K562 (cell line): ENCODE measurements at regions not wholly inside any gene's neighbourhood (a gene's known extent, or its start where the extent isn't known, plus 50 kb on each side); places are given as distances from the start of the nearest gene placed in this dataset.

Source experiments
- FOS ChIP-seq: IDR thresholded peaks from 3 replicates; pipeline ENCODE4 v1.6.1; 2011; ENCODE audit not compliant: insufficient read length; ENCODE audit errors: extremely low read depth
- GABPA ChIP-seq: fragments of 200-800 bp; sonication (Bioruptor generic); conservative IDR thresholded peaks from 2 replicates; pipeline ENCODE4 v1.6.1; 2016; ENCODE audit warnings: low read depth, missing genetic modification characterization, missing compliant biosample characterization
- HDAC6 ChIP-seq: IDR thresholded peaks from 2 replicates; pipeline ENCODE4 v1.6.1; 2012; ENCODE audit warnings: low read depth, mild to moderate bottlenecking, control low read depth, inconsistent platforms, low read length, moderate library complexity
- JUN ChIP-seq, 2 experiments: sonication (generic) in 1 of 2; formaldehyde crosslinking in 1 of 2; IDR thresholded peaks; 2 replicates each; pipeline versions ENCODE4 v1.6.1 to v1.8.0; 2012 to 2022; ENCODE audit warnings: borderline replicate concordance in 2 of 2, mild to moderate bottlenecking in 2 of 2, improper control_type of control experiment in 1 of 2, low read depth in 1 of 2, low read length in 1 of 2, missing genetic modification reagents in 1 of 2
- JUNB ChIP-seq: fragments of 450-650 bp; formaldehyde crosslinking; conservative IDR thresholded peaks from 2 replicates; pipeline ENCODE4 v1.4.0; 2020; ENCODE audit warnings: mild to moderate bottlenecking
- POLR2A ChIP-seq: fragments of 450-650 bp; conservative IDR thresholded peaks from 2 replicates; pipeline ENCODE4 v1.6.1; 2016
- SIN3A ChIP-seq, 2 experiments: fragments of 150-350 bp in 1 of 2; IDR thresholded peaks; 2 replicates each; pipeline ENCODE4 v1.6.1; 2011 to 2016; ENCODE audit warnings: borderline replicate concordance in 2 of 2, low read depth in 2 of 2, low read length in 2 of 2, mild to moderate bottlenecking in 2 of 2, moderate library complexity in 2 of 2; ENCODE audit not compliant: control insufficient read depth in 1 of 2
- ZEB2 ChIP-seq: fragments of 450-650 bp; IDR thresholded peaks from 2 replicates; pipeline ENCODE4 v1.6.1; 2016
- TF ChIP-seq, protein P1 (sequence below), 2 experiments: fragments of 450-650 bp; formaldehyde crosslinking in 1 of 2; IDR thresholded peaks; 2 replicates each; pipeline versions ENCODE4 v1.4.0 to v1.6.1; 2014 to 2020; ENCODE audit warnings: mild to moderate bottlenecking in 2 of 2, borderline replicate concordance in 1 of 2, low read depth in 1 of 2

DNA sequence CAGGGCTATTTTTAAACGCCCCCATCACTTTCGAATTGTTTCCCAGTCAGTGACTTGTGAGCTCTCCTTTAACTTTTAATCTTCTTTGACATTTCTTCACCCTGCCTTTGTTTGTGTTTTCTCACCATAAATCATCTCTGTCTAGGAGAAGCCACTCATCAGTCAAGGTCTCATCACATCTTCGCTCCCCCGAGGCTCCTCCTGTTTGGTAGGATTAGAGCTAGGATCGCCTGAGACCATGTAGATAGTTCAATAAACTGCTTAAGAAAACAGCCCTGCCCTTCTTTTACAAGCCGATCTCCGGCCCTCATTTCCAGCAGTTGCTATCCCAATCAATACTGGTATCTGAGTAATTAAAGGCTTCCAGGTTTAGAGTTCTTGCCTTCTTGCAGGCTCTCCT lies 472.8 kb upstream of the ADARB2 start:
- TF ChIP-seq ZEB2 (no peak), POLR2A (no peak), HDAC6 (no peak), GABPA (tag) (no peak), JUNB (CRISPR knock-in tag) (no peak), JUN (IDR thresholded peaks at IDR 0.05; ENCODE audit: borderline replicate concordance, low read depth, low read length) (no peak), JUN (CRISPR knock-in tag; IDR thresholded peaks at IDR 0.05; ENCODE audit: borderline replicate concordance) (no peak), FOS (no peak), SIN3A (IDR thresholded peaks at IDR 0.05; ENCODE audit: borderline replicate concordance in 2 of 2, control insufficient read depth in 1 of 2, low read depth in 2 of 2, low read length in 2 of 2) (no peak)
- TF ChIP-seq, protein P1, sequence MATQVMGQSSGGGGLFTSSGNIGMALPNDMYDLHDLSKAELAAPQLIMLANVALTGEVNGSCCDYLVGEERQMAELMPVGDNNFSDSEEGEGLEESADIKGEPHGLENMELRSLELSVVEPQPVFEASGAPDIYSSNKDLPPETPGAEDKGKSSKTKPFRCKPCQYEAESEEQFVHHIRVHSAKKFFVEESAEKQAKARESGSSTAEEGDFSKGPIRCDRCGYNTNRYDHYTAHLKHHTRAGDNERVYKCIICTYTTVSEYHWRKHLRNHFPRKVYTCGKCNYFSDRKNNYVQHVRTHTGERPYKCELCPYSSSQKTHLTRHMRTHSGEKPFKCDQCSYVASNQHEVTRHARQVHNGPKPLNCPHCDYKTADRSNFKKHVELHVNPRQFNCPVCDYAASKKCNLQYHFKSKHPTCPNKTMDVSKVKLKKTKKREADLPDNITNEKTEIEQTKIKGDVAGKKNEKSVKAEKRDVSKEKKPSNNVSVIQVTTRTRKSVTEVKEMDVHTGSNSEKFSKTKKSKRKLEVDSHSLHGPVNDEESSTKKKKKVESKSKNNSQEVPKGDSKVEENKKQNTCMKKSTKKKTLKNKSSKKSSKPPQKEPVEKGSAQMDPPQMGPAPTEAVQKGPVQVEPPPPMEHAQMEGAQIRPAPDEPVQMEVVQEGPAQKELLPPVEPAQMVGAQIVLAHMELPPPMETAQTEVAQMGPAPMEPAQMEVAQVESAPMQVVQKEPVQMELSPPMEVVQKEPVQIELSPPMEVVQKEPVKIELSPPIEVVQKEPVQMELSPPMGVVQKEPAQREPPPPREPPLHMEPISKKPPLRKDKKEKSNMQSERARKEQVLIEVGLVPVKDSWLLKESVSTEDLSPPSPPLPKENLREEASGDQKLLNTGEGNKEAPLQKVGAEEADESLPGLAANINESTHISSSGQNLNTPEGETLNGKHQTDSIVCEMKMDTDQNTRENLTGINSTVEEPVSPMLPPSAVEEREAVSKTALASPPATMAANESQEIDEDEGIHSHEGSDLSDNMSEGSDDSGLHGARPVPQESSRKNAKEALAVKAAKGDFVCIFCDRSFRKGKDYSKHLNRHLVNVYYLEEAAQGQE (IDR thresholded peaks at IDR 0.05; ENCODE audit: borderline replicate concordance), result no peak
- TF ChIP-seq, protein P1 (CRISPR knock-in tag; IDR thresholded peaks at IDR 0.05; ENCODE audit: low read depth), result no peak
